Keratinocyte (primary cell): ENCODE measurements at regions not wholly inside any gene's neighbourhood (a gene's known extent, or its start where the extent isn't known, plus 50 kb on each side); places are given as distances from the start of the nearest gene placed in this dataset.

Experiments used
- EZH2 ChIP-seq: IDR thresholded peaks from one replicate; pipeline ENCODE4 v1.6.1; 2012; ENCODE audit warnings: inconsistent platforms, mild to moderate bottlenecking, low read length, moderate library complexity
- TF ChIP-seq, protein P1 (sequence below), 3 experiments: IDR thresholded peaks in 1 of 3; conservative IDR thresholded peaks in 1 of 3; optimal IDR thresholded peaks in 1 of 3; 2 replicates in 2 of 3; 3 replicates in 1 of 3; pipeline versions ENCODE3 to v1.5.1; 2011; ENCODE audit warnings: low read length in 3 of 3, mild to moderate bottlenecking in 3 of 3, moderate library complexity in 2 of 3, control low read depth in 1 of 3, inconsistent platforms in 1 of 3; ENCODE audit not compliant: insufficient read depth in 2 of 3; ENCODE audit errors: extremely low read depth in 1 of 3

DNA sequence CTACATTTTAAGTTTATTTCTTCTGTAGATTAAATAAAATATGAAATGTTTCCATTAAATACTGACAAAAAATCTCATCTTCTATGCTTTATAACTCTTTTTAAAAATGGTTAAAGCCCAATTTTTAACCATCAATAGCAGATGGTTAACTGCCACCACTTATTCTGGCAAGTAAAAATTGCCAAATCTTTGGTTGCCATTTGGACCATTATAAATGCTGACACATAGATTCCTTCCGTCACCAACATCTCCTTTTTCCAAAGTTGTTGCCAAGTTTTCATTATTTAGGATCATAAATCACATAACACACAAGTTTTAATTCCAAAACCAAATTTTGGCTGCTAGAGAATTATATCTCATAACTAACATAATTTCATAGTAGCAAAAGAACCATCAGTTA, 1614.3 kb downstream of the REEP3 start:
- TF ChIP-seq, protein P1, sequence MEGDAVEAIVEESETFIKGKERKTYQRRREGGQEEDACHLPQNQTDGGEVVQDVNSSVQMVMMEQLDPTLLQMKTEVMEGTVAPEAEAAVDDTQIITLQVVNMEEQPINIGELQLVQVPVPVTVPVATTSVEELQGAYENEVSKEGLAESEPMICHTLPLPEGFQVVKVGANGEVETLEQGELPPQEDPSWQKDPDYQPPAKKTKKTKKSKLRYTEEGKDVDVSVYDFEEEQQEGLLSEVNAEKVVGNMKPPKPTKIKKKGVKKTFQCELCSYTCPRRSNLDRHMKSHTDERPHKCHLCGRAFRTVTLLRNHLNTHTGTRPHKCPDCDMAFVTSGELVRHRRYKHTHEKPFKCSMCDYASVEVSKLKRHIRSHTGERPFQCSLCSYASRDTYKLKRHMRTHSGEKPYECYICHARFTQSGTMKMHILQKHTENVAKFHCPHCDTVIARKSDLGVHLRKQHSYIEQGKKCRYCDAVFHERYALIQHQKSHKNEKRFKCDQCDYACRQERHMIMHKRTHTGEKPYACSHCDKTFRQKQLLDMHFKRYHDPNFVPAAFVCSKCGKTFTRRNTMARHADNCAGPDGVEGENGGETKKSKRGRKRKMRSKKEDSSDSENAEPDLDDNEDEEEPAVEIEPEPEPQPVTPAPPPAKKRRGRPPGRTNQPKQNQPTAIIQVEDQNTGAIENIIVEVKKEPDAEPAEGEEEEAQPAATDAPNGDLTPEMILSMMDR (optimal IDR thresholded peaks at IDR 0.05 in 1 of 3, IDR thresholded peaks at IDR 0.05 in 1 of 3, conservative IDR thresholded peaks at IDR 0.05 in 1 of 3; ENCODE audit: extremely low read depth in 1 of 3, insufficient read depth in 2 of 3, low read length in 3 of 3): no peak
- no peak for TF ChIP-seq EZH2
